IMR-90 (cell line): ENCODE measurements at regions not wholly inside any gene's neighbourhood (a gene's known extent, or its start where the extent isn't known, plus 50 kb on each side); places are given as distances from the start of the nearest gene placed in this dataset.

Source experiments
- CEBPB ChIP-seq: IDR thresholded peaks from 2 replicates; pipeline ENCODE4 v1.6.1; 2012; ENCODE audit warnings: low read depth, low read length, improper control_type of control experiment
- CHD1 ChIP-seq: IDR thresholded peaks from 2 replicates; pipeline ENCODE4 v1.6.1; 2012; ENCODE audit warnings: low read depth, low read length, improper control_type of control experiment
- ELK1 ChIP-seq: fragments of 150-350 bp; IDR thresholded peaks from 2 replicates; pipeline ENCODE4 v1.6.1; 2016; ENCODE audit warnings: low read depth, mild to moderate bottlenecking, low read length, moderate library complexity, borderline replicate concordance
- MAZ ChIP-seq: IDR thresholded peaks from 2 replicates; pipeline ENCODE4 v1.6.1; 2012; ENCODE audit warnings: low read depth, mild to moderate bottlenecking, low read length, improper control_type of control experiment, moderate library complexity, borderline replicate concordance
- MXI1 ChIP-seq: IDR thresholded peaks from 2 replicates; pipeline ENCODE4 v1.6.1; 2012; ENCODE audit warnings: low read depth, mild to moderate bottlenecking, low read length, moderate library complexity, borderline replicate concordance
- POLR2A ChIP-seq: IDR thresholded peaks from 2 replicates; pipeline ENCODE4 v1.6.1; 2012; ENCODE audit warnings: mild to moderate bottlenecking, low read depth, low read length
- RAD21 ChIP-seq: IDR thresholded peaks from 2 replicates; pipeline ENCODE4 v1.6.1; 2012; ENCODE audit warnings: low read length, improper control_type of control experiment
- RFX5 ChIP-seq: IDR thresholded peaks from 2 replicates; pipeline ENCODE4 v1.8.0; 2012; ENCODE audit warnings: low read depth, mild to moderate bottlenecking, low read length, moderate library complexity
- SMC3 ChIP-seq: fragments of 150-350 bp; IDR thresholded peaks from 2 replicates; pipeline ENCODE4 v1.6.1; 2016; ENCODE audit warnings: low read depth, mild to moderate bottlenecking, antibody characterized with exemption, low read length, moderate library complexity
- TF ChIP-seq, protein P1 (sequence below): conservative IDR thresholded peaks from 2 replicates; pipeline ENCODE4 v1.5.1; 2012; ENCODE audit warnings: mild to moderate bottlenecking, low read depth, low read length, improper control_type of control experiment

DNA sequence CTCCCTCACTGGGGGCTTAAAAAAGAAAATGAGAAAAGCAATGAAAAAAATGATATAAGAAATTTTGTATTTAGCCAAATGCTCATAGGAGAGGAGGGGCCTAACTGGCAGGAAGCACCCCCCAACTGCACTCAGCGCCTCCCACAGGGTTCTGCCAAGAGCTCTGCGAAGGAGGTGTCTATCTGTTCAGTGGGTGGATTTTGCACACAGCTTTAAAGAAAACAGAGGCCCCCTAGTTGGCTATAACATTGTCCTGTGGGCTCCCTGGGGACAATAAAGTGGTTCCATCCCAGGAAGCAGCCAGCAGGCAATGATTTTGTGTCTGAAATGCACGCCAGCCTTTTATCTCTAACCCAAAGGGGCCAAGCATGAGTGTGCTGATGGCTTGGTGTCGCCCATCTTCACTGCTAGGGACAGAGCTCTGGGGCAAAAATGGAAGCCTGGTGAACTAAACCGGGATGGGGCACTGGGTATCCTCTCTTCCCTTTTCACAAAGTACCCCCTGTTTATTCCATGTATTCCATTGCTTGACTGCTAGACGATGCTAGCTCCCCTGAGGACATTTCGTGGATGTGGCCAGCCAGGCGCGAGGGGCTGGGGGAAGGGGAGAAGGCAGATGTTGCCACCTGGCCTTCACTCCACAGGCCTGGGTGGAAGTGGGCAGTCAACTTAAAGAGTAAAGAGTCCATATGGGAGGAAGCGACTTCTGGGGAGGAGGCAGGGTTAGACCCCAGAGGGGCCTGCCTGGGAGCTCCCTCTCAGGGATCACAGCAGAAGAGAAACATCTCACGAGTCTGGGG, 205.7 kb downstream of the CYP26B1 start:
- TF ChIP-seq RAD21: no peak
- TF ChIP-seq, protein P1, sequence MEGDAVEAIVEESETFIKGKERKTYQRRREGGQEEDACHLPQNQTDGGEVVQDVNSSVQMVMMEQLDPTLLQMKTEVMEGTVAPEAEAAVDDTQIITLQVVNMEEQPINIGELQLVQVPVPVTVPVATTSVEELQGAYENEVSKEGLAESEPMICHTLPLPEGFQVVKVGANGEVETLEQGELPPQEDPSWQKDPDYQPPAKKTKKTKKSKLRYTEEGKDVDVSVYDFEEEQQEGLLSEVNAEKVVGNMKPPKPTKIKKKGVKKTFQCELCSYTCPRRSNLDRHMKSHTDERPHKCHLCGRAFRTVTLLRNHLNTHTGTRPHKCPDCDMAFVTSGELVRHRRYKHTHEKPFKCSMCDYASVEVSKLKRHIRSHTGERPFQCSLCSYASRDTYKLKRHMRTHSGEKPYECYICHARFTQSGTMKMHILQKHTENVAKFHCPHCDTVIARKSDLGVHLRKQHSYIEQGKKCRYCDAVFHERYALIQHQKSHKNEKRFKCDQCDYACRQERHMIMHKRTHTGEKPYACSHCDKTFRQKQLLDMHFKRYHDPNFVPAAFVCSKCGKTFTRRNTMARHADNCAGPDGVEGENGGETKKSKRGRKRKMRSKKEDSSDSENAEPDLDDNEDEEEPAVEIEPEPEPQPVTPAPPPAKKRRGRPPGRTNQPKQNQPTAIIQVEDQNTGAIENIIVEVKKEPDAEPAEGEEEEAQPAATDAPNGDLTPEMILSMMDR: no peak
- no peak for TF ChIP-seq POLR2A
- no peak for TF ChIP-seq ELK1
- TF ChIP-seq MXI1: no peak
- TF ChIP-seq RFX5: no peak
- no peak for TF ChIP-seq CEBPB
- TF ChIP-seq MAZ: no peak
- TF ChIP-seq SMC3: no peak
- no peak for TF ChIP-seq CHD1
